Thoracic aorta (tissue), 2 donors: ENCODE measurements at regions not wholly inside any gene's neighbourhood (a gene's known extent, or its start where the extent isn't known, plus 50 kb on each side); places are given as distances from the start of the nearest gene placed in this dataset.

Experiments used
- ATAC-seq: fragments of 150-250 bp; one replicate; pipeline ENCODE4 v1.8.0; 2017; ENCODE audit warnings: low read depth; ENCODE audit not compliant: insufficient number of reproducible peaks, low FRiP score
- DNase-seq: peaks from one replicate; pipeline ENCODE4 v3.0.0-alpha.2; 2020; ENCODE audit warnings: low spot score
- H3K27ac ChIP-seq, 2 donors: fragments of 200-600 bp; sonication (generic); 1 replicate in 1 of 2; 2 replicates in 1 of 2; pipeline ENCODE4 v1.5.1; 2016; ENCODE audit warnings: mild to moderate bottlenecking in 2 of 2, moderate library complexity in 2 of 2
- H3K27me3 ChIP-seq: fragments of 200-600 bp; sonication (generic); replicated peaks from 2 replicates; pipeline ENCODE4 v1.6.0; 2016; ENCODE audit warnings: mild to moderate bottlenecking; ENCODE audit not compliant: insufficient read depth
- H3K36me3 ChIP-seq: fragments of 200-600 bp; sonication (generic); one replicate; pipeline ENCODE4 v1.5.1; 2016
- H3K4me1 ChIP-seq, 2 donors: fragments of 200-600 bp; sonication (generic); 1 replicate in 1 of 2; 2 replicates in 1 of 2; pipeline versions ENCODE4 v1.5.1 to v1.6.0; 2016; ENCODE audit warnings: low read depth in 2 of 2, mild to moderate bottlenecking in 1 of 2; ENCODE audit not compliant: control insufficient read depth in 1 of 2
- H3K4me3 ChIP-seq: fragments of 200-600 bp; sonication (generic); 2 replicates; pipeline ENCODE4 v1.5.1; 2016; ENCODE audit warnings: mild to moderate bottlenecking
- H3K9me3 ChIP-seq: fragments of 200-600 bp; sonication (generic); 2 replicates; pipeline ENCODE4 v1.5.1; 2016
- TF ChIP-seq, protein P1 (sequence below): fragments of 200-600 bp; sonication (generic); IDR thresholded peaks from one replicate; pipeline ENCODE4 v1.5.1; 2019; ENCODE audit warnings: antibody characterized with exemption

DNA sequence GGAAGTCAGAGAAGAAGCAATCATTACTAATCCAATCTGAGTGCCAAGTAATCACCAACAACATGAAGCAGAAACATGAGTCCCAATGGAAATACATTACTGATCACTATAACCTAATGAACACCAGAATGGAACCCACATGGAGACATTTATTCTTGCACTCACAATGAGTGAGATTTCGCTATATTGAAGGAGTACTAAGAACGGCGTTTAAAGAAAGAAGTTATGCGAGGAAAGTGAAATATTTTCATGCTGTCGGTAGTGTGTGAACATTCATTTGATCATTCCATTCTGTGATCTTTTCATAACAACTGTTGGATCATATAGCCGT, 181.1 kb downstream of the IRS1 start:
- no peak overlapping the region for H3K4me3 ChIP-seq
- TF ChIP-seq, protein P1, sequence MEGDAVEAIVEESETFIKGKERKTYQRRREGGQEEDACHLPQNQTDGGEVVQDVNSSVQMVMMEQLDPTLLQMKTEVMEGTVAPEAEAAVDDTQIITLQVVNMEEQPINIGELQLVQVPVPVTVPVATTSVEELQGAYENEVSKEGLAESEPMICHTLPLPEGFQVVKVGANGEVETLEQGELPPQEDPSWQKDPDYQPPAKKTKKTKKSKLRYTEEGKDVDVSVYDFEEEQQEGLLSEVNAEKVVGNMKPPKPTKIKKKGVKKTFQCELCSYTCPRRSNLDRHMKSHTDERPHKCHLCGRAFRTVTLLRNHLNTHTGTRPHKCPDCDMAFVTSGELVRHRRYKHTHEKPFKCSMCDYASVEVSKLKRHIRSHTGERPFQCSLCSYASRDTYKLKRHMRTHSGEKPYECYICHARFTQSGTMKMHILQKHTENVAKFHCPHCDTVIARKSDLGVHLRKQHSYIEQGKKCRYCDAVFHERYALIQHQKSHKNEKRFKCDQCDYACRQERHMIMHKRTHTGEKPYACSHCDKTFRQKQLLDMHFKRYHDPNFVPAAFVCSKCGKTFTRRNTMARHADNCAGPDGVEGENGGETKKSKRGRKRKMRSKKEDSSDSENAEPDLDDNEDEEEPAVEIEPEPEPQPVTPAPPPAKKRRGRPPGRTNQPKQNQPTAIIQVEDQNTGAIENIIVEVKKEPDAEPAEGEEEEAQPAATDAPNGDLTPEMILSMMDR = no peak

DNA sequence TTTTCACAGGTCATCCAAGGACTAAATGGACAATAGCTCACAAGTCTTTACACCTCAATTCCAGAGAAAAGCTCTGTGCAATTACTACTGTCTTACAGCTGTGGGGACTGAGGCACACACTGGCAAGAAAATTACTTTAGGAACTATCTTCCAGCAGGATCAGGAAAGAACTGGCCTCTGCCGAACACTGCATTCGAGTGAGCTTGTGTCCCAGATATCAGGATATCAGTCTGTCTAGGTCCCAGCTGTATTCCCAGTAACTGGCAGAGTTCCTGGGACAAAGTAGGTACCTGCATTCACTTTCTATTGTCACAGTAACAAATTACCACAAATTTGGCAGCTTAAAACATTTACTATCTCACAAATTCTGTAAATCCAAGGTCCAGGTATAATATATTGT, 183.7 kb downstream of the IRS1 start:
- no peak overlapping the region for H3K4me3 ChIP-seq
- no peaks in the 10 kb centered on the region for H3K27me3 ChIP-seq
- H3K36me3 ChIP-seq = no peaks in the 10 kb centered on the region
- H3K9me3 ChIP-seq = no peaks in the 10 kb centered on the region
- DNase-seq (no peak), ATAC-seq (no peak)
- H3K4me1 ChIP-seq = peaks cover 10% of the 10 kb centered on the region in 2 donors
- H3K27ac ChIP-seq = no peak overlapping the region
- TF ChIP-seq, protein P1 = no peak

More for the DNA sequence above, 181.1 kb downstream of the IRS1 start:
- Histone ChIP-seq H3K27ac (no peak overlapping the region), H3K36me3 (no peaks in the 10 kb centered on the region), H3K27me3 (no peaks in the 10 kb centered on the region), H3K9me3 (no peaks in the 10 kb centered on the region), H3K4me1 (no peaks in the 10 kb centered on the region)
- no peak for ATAC-seq
- DNase-seq = no peak

DNA sequence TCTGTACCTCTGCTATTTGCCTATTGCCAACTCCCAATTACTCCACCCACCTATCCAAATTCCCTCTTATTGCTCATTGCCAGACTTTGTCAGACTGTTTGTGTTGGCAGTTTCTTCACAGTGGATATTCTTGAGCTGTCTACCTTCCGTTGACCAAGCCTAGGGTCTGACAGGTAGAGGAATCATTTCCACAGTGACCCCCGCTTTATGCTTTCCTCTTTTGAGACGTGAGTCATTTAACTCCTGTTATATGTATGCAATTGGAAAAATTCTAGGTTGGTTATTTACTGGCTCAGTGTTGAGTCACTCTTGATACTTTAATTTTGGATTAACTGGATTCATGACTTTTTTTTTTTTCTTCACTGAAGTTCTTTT, 187.7 kb downstream of the IRS1 start:
- peaks cover 10% of the 10 kb centered on the region in 2 donors for H3K4me1 ChIP-seq
- TF ChIP-seq, protein P1 = no peak
- H3K4me3 ChIP-seq = no peak overlapping the region
- DNase-seq (no peak), ATAC-seq (no peak)
- no peaks in the 10 kb centered on the region for H3K36me3 ChIP-seq
- H3K27ac ChIP-seq = peak overlapping the region in 1 of 2 donors; percentile 67
- H3K9me3 ChIP-seq = no peaks in the 10 kb centered on the region
- H3K27me3 ChIP-seq = no peaks in the 10 kb centered on the region

DNA sequence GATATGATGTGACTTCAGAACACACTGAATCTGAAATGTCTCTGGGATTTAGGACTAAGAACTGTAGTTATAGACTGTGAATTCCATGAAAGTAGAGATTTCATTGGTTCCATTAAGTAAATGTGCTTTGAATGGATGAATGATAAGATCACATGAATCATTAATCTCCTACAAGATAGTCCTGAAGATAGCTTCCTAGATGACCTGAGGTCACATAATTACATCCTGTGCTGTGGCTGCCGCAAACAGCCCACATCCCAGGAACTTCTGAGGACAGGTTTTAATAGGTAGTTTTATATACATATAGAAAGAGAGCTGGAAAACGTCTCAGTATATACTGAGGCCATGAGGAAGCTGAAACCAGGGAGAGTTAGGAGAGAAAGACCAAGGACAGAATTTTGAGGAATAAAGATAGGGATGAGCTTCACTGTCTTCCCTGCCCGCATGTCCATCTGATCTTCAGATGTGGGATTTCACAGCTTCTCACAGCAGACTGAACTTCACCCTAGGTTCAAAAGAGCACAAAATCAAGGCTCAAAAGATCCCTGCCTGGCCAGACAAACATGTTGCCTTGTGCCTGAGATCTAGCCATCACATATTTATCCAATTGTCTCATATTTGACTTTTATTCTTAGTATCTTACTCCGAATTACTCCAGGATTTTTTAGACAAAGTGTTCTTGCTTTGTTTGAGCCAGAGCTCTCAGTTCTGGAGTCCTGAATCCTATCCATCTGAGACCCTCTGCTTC, 188.2 kb downstream of the IRS1 start:
- DNase-seq (no peak), ATAC-seq (no peak)
- Histone ChIP-seq H3K4me3 (no peak overlapping the region), H3K27ac (peak overlapping the region in 1 of 2 donors; percentile 67), H3K4me1 (peaks cover 10% of the 10 kb centered on the region in 2 donors), H3K36me3 (no peaks in the 10 kb centered on the region), H3K27me3 (no peaks in the 10 kb centered on the region), H3K9me3 (no peaks in the 10 kb centered on the region)
- TF ChIP-seq, protein P1 = no peak

DNA sequence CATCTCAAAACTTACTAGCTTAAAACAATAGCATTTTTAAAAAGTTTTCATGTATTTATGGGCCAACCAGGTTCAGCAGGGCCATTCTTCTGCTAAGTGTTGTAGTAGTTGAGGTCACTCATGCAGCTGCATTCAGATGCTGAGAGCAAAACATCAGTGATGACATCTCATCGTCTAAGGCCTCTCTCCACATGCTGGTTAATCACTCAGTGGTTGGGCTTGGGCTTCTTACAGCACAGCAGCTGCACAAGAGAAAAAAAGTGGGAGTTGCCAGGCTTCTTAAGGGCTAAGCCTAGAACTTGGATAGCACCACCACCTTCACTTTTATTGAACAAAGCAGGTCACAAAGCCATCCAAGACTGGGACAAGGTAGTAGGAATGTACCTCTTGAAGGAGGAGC, 190.3 kb downstream of the IRS1 start:
- TF ChIP-seq, protein P1 = no peak
- no peak overlapping the region for H3K4me3 ChIP-seq
- no peaks in the 10 kb centered on the region for H3K27me3 ChIP-seq
- no peak overlapping the region for H3K27ac ChIP-seq
- ATAC-seq (no peak), DNase-seq (no peak)
- H3K4me1 ChIP-seq = peaks cover 10% of the 10 kb centered on the region in 2 donors
- no peaks in the 10 kb centered on the region for H3K36me3 ChIP-seq
- no peaks in the 10 kb centered on the region for H3K9me3 ChIP-seq
